Cerebellar cortex (tissue), 1 donor: ENCODE measurements at regions not wholly inside any gene's neighbourhood (a gene's known extent, or its start where the extent isn't known, plus 50 kb on each side); places are given as distances from the start of the nearest gene placed in this dataset.
A peak's percentile ranks its signal among the peaks of the same experiment; 100 is the strongest.

Experiments
- DNase-seq: peaks from one replicate; pipeline ENCODE4 v3.0.0-alpha.2; 2015; ENCODE audit warnings: low spot score

GRCh38 chr15:68871507-68871906 lies 50.8 kb upstream of the ANP32A start:
- no peak for DNase-seq

GRCh38 chr15:68874788-68875187 lies 54.1 kb upstream of the ANP32A start:
- no peak for DNase-seq

GRCh38 chr15:68875377-68876116 lies 54.8 kb upstream of the SPESP1 start:
- DNase-seq, result peak; percentile 96

- DNase-seq, result no peak
Observed at GRCh38 chr15:68877626-68878025, 52.7 kb upstream of the SPESP1 start.

- no peak for DNase-seq
Observed at GRCh38 chr15:68880382-68880781, 49.9 kb upstream of the SPESP1 start.
